ENCODE measurements at regions not wholly inside any gene's neighbourhood (a gene's known extent, or its start where the extent isn't known, plus 50 kb on each side); places are given as distances from the start of the nearest gene placed in this dataset.
"Not testable (repeated sequence)": the region's sequence is repeated elsewhere in the genome, so short reads cannot be mapped to it uniquely, and the experiment has no call there.

DNA sequence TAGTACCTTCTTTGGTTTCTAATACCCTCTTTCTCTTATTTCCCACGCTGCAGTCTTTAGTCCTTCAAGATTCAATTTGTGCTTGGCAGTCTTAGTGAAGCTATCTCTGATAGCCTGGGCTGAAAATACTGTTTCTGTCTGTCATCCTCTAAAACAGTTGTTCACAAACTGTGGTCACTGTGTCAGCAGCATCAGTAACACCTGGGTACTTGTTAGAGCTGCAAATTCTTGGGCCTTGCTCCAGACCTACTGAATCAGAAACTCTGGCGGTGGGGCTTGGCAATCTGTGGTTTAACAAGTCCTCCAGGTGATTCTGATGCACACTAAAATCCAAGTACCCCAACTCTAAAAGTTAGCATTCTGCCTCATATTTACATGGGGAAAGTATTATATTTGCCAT is 217.5 kb upstream of the SEL1L start:
- DNase-seq (ENCODE audit: low read depth in 2 of 2): no peak

DNA sequence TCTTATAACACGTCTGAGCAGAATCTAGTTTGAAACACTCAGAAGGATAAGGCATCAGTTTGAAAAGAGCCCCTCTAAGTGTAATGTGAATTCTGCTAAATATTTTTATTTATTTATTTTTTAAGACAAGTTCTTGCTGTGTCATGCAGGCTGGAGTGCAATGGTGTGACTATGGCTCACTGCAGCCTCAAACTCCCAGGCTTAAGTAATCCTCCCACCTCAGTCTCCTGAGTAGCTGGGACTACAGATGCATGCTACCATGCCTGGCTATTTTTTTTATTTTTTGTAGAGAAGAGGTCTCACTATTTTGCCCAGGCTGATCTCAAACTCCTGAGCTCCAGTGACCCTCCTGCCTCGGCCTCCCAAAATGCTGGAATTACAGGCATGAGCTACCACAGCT is 225.9 kb upstream of the SEL1L start:
- DNase-seq (ENCODE audit: low read depth in 2 of 2): no peak

DNA sequence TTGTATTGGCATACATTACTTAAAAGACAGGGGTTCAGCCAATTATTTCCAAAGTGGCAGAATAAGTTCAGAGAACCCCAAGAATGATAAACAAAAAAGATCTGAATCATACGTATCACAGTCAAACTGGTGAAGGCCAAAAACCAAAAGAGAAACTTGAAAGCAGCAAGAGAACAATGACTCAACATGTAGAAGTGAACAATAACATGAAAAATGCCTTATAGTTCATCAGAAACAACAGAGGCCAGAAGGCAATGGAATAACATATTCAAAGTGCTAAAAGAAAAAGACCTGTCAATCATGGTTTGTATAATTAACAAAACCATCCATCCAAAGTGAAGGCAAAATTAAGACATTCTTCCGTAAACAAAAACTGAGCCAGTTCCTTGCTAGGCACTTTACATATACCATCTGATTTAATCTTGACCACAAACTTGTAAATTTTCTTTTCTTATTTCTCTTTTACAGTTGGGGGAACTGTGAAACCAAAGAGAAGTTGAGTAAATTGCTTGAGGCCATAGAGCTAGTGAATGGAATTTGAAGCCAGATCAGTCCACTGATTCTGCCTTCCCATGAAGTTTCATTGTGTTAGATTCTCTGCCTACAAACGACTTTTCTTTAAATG is 232.1 kb upstream of the SEL1L start:
- DNase-seq (ENCODE audit: low read depth in 2 of 2): no peak

DNA sequence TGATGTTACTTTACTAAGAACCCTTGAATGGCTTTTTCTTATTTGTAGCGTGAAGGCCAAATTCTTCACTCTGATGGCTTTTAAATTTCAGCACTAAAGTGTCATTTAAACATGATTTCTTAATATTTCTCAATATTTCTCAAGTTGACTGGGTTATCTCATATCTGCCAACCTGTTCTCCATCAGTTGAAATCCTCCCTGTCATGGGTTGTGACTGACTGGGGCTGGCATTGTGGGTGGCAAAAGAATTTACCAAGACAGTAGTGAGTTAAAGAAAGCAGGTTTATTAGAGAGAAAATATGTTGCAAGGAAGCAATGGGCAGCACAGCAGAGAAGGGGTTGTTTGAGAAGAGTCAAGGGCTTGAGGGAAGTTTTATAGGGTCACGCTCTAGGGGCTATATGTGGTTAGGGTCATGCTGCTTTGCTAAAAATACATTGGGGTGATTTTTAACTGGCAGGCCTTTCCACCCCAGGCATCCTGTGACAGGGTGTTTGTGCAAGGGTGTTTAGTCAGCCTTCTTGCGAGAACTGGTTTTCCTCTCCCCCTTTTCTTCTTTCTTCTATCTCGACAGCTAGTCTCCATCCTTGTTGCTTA is 232.8 kb upstream of the SEL1L start:
- no peak for DNase-seq (ENCODE audit: low read depth in 2 of 2)

DNA sequence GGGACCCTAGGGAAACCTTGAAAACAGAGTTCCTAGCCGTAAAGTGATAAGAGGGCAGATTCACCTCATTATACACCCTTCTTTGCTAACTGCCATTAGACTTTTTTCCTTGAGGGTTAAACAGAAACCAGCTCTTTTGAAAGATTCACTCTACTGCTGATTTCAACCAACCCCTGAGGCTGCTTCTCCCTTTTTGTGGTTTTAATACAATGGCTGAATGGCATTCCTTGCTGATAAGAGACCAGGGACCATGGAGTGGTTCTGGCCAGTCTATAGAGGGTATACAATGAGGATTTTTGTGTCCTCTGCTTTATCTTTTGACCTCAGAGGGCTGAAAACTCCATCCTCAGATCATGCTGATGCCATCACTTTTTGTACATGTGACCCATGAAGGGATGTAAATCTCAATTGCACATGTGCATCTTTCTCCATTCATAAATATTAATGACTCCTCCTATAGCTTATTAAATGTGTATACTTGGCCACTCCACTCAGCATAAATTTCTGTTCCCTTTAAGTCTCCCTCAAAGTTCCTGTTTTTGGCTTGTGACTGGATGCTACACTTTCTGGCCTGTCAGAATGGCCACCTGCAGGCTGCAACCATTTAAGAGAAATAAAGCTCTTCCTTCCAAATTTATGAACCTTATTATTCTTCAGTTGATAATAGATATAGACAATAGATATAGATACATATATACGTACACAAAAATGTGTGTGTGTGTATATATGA is 233.8 kb upstream of the SEL1L start:
- DNase-seq (ENCODE audit: low read depth in 2 of 2): no peak

DNA sequence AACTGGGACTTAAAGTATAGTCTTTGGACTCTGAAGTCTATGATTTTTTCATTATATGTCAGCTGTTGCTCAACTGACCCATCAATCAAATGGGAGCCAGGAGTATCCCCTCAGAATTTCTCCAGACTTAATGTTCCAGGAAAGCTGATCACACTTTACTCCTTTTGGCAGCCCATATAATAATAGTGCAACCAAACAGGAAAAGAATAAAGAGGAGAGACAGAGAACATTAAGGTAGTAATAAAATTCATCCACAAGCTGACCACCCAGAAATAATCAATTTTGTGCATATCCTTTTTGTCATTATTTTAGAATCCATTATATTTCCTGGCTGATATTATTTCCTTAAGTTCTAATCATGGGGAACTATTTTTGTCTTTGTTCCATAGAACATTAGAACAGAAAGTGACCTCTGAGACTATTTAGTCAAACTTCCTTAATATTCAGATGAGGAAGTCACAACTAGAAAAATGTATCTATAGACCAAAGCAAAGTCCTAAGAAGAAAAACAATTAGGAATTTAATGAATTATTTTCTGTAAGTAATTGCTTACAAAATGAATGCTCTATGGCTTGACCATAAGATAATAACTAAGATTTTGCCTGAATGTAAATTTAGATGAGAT is 238.1 kb upstream of the SEL1L start:
- no peak for DNase-seq (ENCODE audit: low read depth in 2 of 2)

DNA sequence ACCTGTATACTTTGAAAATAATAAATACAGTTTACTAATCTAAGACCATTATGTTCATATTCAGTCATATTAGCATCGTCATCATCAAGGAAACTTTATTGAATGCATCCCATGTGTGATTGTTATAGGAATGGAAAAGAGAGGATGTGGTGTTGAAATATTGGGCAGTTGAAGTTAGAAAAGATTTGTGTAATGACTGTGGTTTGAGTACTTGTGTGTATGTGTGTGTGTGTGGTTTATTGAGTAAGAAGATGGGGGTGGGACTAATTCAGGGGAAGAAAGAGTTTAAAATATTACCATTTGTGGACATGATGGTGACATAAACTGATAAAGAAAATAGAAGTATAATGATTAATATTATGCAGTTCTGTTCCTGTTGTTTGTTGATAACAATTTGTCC is 238.7 kb upstream of the SEL1L start:
- no peak for DNase-seq (ENCODE audit: low read depth in 2 of 2)

DNA sequence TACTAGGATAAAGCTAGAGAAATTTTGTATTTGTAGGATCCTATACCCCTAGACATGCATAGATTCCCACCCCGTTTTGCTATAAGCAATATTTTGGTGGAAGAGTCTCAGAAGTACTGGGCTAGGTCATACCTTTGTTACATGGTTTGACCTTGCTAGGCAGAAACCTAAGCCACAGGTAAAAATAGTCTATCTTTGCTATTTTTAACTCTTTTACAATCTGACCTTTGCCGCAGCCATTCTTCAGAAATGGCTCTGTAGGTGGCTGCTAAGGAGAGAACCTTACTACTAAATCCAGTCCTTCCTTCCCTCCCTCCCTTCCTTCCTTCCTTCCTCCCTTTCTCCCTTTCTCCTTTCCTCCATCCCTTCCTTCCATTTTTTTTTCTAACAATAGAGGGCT is 242.9 kb upstream of the SEL1L start:
- DNase-seq (ENCODE audit: low read depth in 2 of 2): no peak

DNA sequence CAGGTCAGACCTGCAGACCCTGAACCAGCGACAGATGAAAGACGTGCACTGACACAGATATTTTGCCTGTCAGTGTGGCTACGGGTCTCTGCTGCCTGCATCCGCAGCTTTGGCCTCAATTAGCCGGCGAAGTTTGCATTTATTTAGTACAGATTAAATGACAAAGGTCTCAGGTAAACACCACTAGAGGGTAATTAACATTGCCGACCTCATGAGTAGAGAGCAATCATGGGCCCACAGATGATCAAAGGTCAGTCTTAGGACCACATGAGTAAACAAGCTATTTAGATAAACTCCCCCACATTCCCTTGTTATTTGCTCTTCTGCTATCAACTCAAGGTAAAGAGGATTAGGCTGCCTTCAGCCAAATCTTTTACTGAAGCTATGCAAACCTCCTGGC is 248.1 kb upstream of the SEL1L start:
- not testable (repeated sequence) for DNase-seq (ENCODE audit: low read depth in 2 of 2)

DNA sequence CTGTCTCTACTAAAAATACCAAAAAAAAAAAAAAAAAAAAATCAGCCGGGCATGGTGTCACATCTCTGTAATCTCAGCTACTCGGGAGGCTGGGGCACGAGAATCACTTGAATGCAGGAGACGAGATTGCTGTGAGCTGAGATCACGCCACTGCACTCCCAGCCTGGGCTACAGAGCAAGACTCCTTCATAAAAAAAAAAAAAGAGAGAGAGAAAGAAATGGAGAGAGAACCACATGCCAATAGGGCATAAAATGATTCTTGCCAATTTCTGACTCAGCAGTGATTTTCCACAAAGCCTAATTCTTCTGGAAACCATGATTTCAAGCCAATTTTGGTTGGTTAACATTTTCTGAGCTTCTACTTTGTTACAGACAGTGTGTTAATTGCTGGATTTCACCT is 250.4 kb upstream of the SEL1L start:
- DNase-seq (ENCODE audit: low read depth in 2 of 2): no peak

DNA sequence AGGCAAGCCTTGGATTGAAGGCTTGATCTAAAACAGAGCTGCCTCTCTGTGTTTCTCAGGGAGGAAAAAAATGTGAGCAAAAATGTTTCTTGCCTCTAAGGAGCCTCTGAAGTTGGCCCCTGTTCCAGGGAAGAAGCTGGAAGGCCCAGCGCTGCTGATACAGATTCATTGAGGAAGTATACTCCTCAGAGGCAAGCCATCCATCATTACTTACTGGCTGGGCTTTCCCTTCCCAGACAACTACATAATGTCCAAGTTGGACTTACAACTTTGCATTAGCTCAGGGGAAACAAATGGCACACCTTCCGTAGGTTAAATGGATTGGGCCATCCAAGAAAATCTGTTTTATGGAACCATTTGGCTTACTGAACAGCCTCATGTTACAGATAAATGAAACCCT is 263.7 kb upstream of the SEL1L start:
- DNase-seq (ENCODE audit: low read depth in 2 of 2): no peak

DNA sequence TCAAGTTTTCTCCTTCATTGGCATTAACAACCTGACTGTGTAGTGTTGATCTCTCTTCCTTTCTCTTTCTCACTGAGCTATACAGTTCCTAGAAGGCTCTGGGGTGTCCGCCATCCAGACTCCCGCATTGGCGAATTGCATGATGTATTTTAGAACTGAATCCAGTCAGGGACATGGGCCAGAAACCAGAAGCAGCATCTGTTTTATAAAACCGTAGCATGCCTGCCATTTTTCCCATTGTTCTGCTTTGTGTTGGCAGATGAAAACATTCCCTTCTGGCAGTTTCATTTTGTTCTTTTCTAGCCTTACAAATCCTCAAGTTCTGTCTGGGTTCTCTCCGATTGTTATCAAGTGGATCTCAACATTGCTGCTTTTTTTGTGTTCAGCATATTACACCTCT is 268.3 kb upstream of the SEL1L start:
- DNase-seq (ENCODE audit: low read depth in 2 of 2): no peak

DNA sequence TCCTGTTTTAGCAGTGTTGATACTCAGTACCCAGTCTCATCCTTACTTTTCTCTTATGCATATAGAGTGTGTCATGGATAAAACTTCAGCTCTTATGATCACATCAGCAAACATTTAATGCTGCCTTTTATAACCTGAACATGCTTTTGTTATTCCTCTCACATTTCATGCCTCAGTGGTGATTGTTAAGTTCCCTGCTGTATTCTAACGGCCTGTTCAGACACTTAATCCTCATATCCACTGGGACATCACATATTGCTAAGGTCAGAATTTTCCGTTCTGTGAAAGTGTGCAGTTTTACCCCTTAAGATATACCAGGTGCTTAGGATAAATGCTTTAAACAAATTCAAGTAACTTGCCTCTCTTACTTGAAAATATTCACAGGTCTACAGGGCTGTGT is 268.7 kb upstream of the SEL1L start:
- DNase-seq (ENCODE audit: low read depth in 2 of 2): no peak

DNA sequence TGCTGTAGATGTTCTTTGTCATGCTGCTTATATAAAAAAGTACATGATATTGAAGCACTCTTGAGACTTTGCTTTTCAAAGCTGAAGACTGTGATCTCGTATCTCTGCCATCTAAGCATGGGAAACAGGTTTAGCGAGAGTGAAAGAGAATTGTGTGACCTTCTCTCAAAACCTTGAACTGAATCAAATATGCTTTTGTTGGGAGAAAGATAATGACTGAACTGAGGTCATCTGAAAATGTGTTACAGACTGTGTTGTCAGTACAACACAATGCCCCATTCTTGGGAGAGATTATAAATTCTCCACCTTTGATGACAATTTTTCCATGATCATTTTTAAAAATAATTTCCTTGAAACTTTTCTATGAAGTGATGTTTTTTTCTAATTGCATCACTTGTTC is 272.1 kb upstream of the SEL1L start:
- no peak for DNase-seq (ENCODE audit: low read depth in 2 of 2)

DNA sequence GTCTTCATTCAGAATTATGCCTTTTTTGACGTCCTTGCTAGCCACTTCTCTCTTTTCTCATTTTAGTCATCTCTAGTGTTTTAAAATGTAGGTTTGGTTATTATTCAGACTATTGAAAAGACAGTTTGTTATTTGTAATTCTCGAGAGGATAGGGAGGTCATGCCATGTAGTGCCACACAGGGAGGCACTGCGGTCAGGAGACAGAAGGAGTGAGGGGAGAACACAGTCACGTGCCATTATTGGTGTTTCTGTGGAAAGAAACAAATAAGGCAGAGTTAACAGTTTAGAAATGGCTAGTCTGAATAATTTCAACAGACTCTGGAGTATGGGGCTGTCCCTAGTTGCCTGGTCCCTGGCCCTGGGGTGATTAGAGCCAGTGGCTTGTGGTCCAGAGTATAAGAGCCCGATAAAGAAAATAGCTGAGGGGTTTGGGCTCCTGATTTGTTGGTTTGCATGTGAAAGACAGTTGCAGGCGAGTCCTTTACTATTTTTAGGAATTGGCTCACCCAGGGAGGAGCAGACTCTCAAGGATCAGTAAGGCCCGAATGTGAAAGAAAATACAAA is 278.1 kb upstream of the SEL1L start:
- no peak for DNase-seq (ENCODE audit: low read depth in 2 of 2)

DNA sequence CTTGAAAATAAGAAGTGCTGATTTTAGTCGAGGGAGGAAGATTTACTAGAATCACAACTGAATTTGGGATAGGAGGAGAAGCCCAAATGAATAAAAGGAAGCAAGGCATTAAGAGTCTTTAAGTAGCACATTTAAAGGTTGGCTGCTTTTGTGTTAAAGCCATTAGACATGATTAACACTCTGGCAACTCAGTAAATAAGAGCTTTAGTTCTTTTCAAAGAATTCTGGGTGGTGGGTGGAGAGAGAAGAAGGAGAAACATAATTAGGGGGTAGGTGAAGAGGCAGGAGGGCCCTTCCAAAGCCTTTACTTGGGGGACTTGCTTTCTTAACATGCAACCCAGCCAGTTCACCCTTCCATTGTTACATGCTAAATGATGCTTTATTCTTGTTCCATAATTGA is 284.6 kb upstream of the SEL1L start:
- DNase-seq (ENCODE audit: low read depth in 2 of 2): no peak

DNA sequence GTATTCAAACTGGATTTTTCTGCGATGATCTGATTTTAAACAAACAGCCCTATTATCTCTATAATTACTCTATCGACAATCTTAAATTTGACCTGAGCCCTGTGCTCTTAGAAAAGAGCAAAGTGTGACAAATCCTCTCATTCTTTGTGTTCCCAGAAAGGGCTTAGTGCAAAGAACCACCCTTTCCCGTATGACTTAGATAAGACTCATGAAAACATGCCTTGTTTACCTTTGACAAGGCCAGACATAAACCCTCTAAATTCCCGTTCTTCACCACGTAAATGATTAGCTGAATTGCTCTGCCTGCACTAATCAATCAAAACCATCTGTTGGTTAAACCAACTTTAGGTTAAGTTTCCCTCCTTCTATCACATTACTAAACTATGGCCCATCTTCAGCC is 285.7 kb upstream of the SEL1L start:
- no peak for DNase-seq (ENCODE audit: low read depth in 2 of 2)

DNA sequence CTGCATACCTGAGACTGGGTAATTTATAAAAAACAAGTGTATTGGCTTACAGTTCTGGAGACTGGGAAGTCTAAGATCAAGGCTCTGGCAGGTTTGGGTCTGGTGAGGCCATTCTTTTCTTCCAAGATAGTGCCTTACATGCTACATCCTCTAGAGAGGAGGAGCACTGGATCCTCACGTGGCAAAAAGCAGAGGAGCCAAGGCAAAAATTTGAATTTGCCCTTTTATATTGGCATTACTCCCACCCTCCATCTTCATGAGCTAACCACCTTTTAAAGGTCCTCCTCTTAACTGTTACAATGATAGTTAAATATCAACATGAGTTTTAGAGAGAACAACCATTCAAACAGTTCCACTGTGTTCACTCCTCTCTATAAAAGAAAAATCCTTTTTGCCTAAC is 286.3 kb upstream of the SEL1L start:
- no peak for DNase-seq (ENCODE audit: low read depth in 2 of 2)

DNA sequence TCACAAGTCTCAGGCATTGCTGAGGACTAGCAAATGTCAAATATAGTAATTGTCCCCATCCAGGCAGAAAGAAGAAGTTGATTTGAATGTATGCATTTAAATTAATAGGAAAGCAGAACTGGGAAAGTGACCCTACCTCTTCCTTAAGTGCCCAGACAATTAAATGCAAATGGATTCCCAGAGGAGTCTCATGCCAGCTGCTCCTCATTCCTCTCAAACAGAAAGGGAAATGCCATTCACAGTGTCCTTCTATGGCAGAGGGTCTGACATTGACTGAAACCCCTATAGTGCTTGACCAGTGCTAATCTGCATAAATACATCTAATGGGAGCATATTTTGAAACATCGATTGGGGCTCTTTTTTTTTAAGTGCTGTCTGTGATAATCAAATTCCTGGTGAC is 292.4 kb upstream of the SEL1L start:
- DNase-seq (ENCODE audit: low read depth in 2 of 2): no peak

DNA sequence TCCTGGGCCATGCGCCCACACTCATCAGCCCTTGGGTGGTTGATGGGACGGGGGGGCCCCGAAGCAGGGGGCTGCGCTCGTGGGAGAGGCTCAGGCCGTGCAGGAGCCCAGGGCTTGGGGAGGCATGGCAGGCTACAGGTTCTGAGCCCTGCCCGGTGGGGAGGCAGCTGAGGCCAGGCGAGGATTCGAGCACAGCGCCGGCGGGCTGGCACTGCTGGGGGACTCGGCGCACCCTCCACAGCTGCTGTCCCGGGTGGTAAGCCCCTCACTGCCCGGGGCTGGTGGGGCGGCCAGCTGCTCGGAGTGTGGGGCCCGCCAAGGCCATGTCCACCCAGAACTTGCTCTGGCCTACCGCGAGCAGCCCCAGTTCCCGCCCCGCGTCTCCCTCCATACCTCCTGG is 295.8 kb upstream of the SEL1L start:
- no peak for DNase-seq (ENCODE audit: low read depth in 2 of 2)

DNA sequence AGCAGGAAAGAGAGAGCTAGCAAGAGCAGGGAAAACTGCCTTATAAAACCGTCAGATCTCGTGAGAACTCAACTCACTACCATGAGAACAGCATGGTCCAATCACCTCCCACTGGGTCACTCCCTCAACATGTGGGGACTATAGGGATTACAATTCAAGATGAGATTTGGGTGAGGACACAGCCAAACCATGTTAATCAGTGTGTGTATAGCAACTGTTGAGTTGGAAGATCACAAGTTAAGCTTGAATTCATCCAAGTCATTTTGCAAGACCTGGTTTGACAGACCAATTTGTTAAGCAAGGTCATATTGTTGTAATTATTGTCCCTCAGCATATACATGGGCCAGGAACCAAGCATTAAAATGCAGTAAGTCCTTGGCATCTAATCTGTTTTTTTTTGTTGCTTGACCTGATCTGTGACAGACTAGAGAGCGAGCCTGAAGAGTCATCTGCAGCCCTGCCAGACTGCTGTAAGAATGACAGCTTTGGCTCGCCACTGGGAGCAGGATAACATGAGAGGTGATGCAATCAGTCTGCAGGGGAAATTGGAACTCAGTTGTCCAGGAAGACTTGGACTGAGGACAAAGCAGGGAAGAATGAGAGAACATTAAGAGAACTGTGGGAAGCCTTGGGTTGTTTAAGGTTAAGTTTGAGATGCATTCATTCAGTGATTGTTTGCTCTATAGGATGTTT is 297.6 kb upstream of the SEL1L start:
- no peak for DNase-seq (ENCODE audit: low read depth in 2 of 2)

DNA sequence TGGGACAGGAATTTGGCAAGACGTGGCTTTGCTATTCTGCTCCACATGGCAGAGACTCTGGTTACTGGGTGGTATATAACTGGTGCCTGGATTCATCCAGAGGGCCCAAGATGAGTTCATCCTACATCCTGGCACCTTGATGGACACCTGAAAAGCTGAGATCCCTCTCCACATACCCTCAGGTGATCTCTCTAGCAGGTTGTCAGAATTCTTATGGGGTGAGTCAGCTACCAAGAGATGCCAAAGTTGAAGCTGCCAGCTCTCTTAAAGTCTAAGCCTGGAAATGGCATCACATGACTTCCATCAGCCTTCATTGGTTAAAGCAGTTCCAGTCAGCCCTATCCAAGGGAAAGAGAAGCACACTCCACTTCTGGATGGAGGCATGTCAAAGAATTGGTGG is 300.7 kb upstream of the SEL1L start:
- no peak for DNase-seq (ENCODE audit: low read depth in 2 of 2)

Data from stimulated activated CD8-positive, alpha-beta memory T cell treated with anti-CD3 and anti-CD28 coated beads, Interleukin-2, amount 100 ng/mL, for 48 hours (primary cell).